ENCODE measurements at regions not wholly inside any gene's neighbourhood (a gene's known extent, or its start where the extent isn't known, plus 50 kb on each side); places are given as distances from the start of the nearest gene placed in this dataset.

GRCh38 chr7:1286946-1287645 is 54.4 kb downstream of the UNCX start:
- 78 to 84% methylated on average over 13 to 17 of the region's 26 CpGs for WGBS, 2 experiments (ENCODE audit: insufficient coverage in 2 of 2)
- H3K36me3 ChIP-seq (ENCODE audit: control insufficient read depth, insufficient read depth, low read length): no peaks in the 10 kb centered on the region

GRCh38 chr7:1287752-1288201 is 55.1 kb downstream of the UNCX start:
- Histone ChIP-seq H3K27ac (ENCODE audit: low read depth, low read length, severe bottlenecking) (no peak overlapping the region), H3K4me1 (ENCODE audit: control insufficient read depth, insufficient read depth, low read length, poor library complexity, severe bottlenecking) (no peaks in the 10 kb centered on the region), H3K4me3 (ENCODE audit: extremely low read depth, insufficient read depth, low read length, poor library complexity, severe bottlenecking) (no peak overlapping the region), H3K9me3 (ENCODE audit: control insufficient read depth, low read length) (no peaks in the 10 kb centered on the region), H3K36me3 (ENCODE audit: control insufficient read depth, insufficient read depth, low read length) (no peaks in the 10 kb centered on the region)
- WGBS, 2 experiments (ENCODE audit: insufficient coverage in 2 of 2): 88% methylated on average over 16 to 19 of the region's 19 CpGs

More at GRCh38 chr7:1286946-1287645, 54.4 kb downstream of the UNCX start:
- H3K4me1 ChIP-seq (ENCODE audit: control insufficient read depth, insufficient read depth, low read length, poor library complexity, severe bottlenecking): no peaks in the 10 kb centered on the region
- H3K9me3 ChIP-seq (ENCODE audit: control insufficient read depth, low read length): no peaks in the 10 kb centered on the region
- H3K4me3 ChIP-seq (ENCODE audit: extremely low read depth, insufficient read depth, low read length, poor library complexity, severe bottlenecking): no peak overlapping the region
- no peak overlapping the region for H3K27ac ChIP-seq (ENCODE audit: low read depth, low read length, severe bottlenecking)

DNA sequence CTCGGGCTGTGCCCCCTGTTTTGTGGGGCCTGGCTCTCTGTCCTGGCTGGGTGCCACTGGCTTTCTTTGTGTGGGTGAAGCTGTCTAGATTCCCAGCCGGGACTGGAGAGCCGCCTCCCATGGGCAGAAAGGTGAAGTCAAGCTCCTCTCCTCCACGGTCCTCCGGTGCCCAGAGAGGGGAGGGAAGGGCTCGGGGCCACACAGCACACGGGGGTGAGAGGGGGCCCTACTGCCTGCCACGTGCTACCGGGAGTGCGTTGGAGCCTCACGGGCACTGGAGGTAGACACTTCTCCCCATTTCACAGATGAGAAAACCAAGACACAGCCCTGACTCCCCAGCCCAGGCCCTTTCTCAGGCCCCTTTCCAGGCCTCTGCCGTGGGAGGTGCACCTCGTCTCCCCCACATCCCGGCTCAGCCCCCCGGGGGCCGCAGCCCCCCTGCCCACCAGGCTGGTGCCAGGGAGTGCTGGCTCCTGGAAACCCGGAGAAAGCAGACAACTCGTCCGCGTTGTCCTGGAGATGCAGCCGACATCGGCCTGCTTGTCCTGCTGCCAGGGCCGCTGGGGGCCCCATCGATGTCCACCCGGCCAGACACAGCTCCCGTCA is 55.8 kb downstream of the UNCX start:
- H3K27ac ChIP-seq (ENCODE audit: low read depth, low read length, severe bottlenecking): no peak overlapping the region
- WGBS, 2 experiments (ENCODE audit: insufficient coverage in 2 of 2): 86 to 96% methylated on average over 13 to 22 of the region's 26 CpGs
- H3K4me3 ChIP-seq (ENCODE audit: extremely low read depth, insufficient read depth, low read length, poor library complexity, severe bottlenecking): no peak overlapping the region
- H3K4me1 ChIP-seq (ENCODE audit: control insufficient read depth, insufficient read depth, low read length, poor library complexity, severe bottlenecking): no peaks in the 10 kb centered on the region
- H3K36me3 ChIP-seq (ENCODE audit: control insufficient read depth, insufficient read depth, low read length): no peaks in the 10 kb centered on the region
- H3K9me3 ChIP-seq (ENCODE audit: control insufficient read depth, low read length): no peaks in the 10 kb centered on the region

DNA sequence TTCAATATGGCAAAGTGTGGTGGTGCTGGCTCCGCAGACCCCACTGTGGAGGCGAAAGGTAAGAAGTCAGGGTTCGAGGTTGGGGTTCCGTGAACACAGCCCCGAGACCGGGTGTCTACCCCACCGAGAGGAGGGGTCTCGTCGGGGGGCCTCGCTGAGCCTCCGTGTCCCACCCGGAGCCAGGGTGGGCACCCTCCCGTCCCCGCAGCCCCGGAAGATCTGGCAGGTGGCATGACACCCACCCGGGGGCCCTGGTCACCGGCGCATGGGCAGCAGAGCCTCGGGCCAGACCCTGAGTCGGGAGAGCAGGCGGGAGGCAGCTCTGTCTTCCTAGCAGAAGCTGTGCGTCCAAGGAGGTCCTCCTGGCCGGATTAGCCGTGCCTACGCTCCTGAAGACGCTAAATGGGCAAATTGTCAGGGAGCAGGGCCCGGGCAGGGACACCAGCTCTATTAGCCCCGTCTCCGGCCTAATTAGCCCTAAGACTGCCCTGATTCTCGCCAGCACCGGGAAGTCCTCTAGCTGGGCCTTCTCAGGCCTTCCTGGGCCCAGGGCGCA is 56.4 kb downstream of the UNCX start:
- 88 to 89% methylated on average over 32 of the region's 32 CpGs for WGBS, 2 experiments (ENCODE audit: insufficient coverage in 2 of 2)
- no peaks in the 10 kb centered on the region for H3K9me3 ChIP-seq (ENCODE audit: control insufficient read depth, low read length)
- no peaks in the 10 kb centered on the region for H3K4me1 ChIP-seq (ENCODE audit: control insufficient read depth, insufficient read depth, low read length, poor library complexity, severe bottlenecking)
- no peaks in the 10 kb centered on the region for H3K36me3 ChIP-seq (ENCODE audit: control insufficient read depth, insufficient read depth, low read length)
- no peak overlapping the region for H3K4me3 ChIP-seq (ENCODE audit: extremely low read depth, insufficient read depth, low read length, poor library complexity, severe bottlenecking)
- peak overlapping the region; percentile 66 for H3K27ac ChIP-seq (ENCODE audit: low read depth, low read length, severe bottlenecking)

DNA sequence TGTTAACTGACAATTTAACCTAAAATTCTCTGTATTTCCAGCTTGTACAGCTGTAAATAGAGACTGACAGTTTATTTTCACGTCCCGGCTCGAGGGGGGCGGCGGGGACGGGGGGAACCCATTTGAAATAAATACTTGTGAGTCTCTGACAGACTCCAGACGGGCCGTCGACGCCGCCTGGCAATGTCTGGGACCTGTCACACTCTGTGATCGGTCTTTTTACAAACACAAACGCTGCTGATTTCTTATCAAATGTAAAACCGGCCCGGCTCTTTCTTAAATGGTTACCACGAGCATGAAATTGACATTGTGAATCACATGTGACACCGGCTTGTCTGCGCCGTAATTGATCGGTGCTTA is 57.0 kb downstream of the UNCX start:
- H3K4me3 ChIP-seq (ENCODE audit: extremely low read depth, insufficient read depth, low read length, poor library complexity, severe bottlenecking): peak overlapping the region; percentile 22

GRCh38 chr7:1290026-1290678 is 57.5 kb downstream of the UNCX start:
- H3K9me3 ChIP-seq (ENCODE audit: control insufficient read depth, low read length): no peaks in the 10 kb centered on the region
- peak overlapping the region; percentile 68 for H3K27ac ChIP-seq (ENCODE audit: low read depth, low read length, severe bottlenecking)
- H3K4me3 ChIP-seq (ENCODE audit: extremely low read depth, insufficient read depth, low read length, poor library complexity, severe bottlenecking): peak overlapping the region; percentile 22
- H3K4me1 ChIP-seq (ENCODE audit: control insufficient read depth, insufficient read depth, low read length, poor library complexity, severe bottlenecking): no peaks in the 10 kb centered on the region
- 2 to 6% methylated on average over 21 to 31 of the region's 50 CpGs for WGBS, 2 experiments (ENCODE audit: insufficient coverage in 2 of 2)
- no peaks in the 10 kb centered on the region for H3K36me3 ChIP-seq (ENCODE audit: control insufficient read depth, insufficient read depth, low read length)

More for the DNA sequence above, 57.0 kb downstream of the UNCX start:
- Histone ChIP-seq H3K36me3 (ENCODE audit: control insufficient read depth, insufficient read depth, low read length) (no peaks in the 10 kb centered on the region), H3K4me1 (ENCODE audit: control insufficient read depth, insufficient read depth, low read length, poor library complexity, severe bottlenecking) (no peaks in the 10 kb centered on the region), H3K9me3 (ENCODE audit: control insufficient read depth, low read length) (no peaks in the 10 kb centered on the region), H3K27ac (ENCODE audit: low read depth, low read length, severe bottlenecking) (peak overlapping the region; percentile 68)
- WGBS, 2 experiments (ENCODE audit: insufficient coverage in 2 of 2): 25 to 30% methylated on average over 18 to 20 of the region's 20 CpGs

DNA sequence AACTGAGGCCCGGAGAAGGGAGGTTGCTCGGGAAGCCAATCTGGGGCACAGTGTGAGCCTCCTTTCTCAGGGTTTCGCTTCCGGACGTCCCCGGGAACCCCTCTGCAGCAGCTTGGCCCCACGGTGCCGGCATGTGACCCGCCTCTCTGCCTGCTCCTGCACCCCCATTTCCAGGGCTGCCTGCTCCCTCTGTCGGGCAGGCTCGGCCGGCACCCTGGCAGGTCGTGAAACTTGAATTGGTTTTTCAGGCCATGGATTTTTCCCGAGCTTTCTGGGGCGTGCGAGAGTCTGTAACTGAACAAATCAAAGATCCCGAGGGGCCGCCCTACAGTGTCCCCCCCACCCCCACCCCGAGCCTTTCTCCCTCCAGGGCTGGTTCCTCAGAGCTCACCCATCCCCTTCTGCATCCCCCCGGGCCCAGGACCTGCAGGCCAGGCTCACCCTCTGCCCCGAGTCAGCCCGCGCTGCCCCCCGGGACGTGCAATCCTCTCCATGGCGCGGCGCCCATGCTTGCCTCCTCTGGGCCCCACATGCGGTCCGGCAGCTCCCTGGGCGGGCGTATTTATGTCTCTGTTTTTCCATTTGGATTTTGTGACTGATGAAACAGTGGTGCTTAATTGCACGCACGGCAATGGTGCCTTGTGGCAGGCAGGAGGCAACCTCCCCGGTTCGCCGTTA is 58.1 kb downstream of the UNCX start:
- WGBS, 2 experiments (ENCODE audit: insufficient coverage in 2 of 2): 52 to 66% methylated on average over 26 to 33 of the region's 37 CpGs
- Histone ChIP-seq H3K4me1 (ENCODE audit: control insufficient read depth, insufficient read depth, low read length, poor library complexity, severe bottlenecking) (no peaks in the 10 kb centered on the region), H3K4me3 (ENCODE audit: extremely low read depth, insufficient read depth, low read length, poor library complexity, severe bottlenecking) (peak overlapping the region; percentile 22), H3K36me3 (ENCODE audit: control insufficient read depth, insufficient read depth, low read length) (no peaks in the 10 kb centered on the region), H3K9me3 (ENCODE audit: control insufficient read depth, low read length) (no peaks in the 10 kb centered on the region), H3K27ac (ENCODE audit: low read depth, low read length, severe bottlenecking) (no peak overlapping the region)

- H3K27ac ChIP-seq (ENCODE audit: low read depth, low read length, severe bottlenecking): no peak overlapping the region
- no peak overlapping the region for H3K4me3 ChIP-seq (ENCODE audit: extremely low read depth, insufficient read depth, low read length, poor library complexity, severe bottlenecking)
- no peaks in the 10 kb centered on the region for H3K4me1 ChIP-seq (ENCODE audit: control insufficient read depth, insufficient read depth, low read length, poor library complexity, severe bottlenecking)
- no peaks in the 10 kb centered on the region for H3K36me3 ChIP-seq (ENCODE audit: control insufficient read depth, insufficient read depth, low read length)
- WGBS, 2 experiments (ENCODE audit: insufficient coverage in 2 of 2): 93 to 95% methylated on average over 13 of the region's 13 CpGs
- no peaks in the 10 kb centered on the region for H3K9me3 ChIP-seq (ENCODE audit: control insufficient read depth, low read length)
These were observed 58.7 kb downstream of the UNCX start for GRCh38 chr7:1291357-1291689.

GRCh38 chr7:1291845-1292765 is 59.4 kb downstream of the UNCX start:
- H3K4me3 ChIP-seq (ENCODE audit: extremely low read depth, insufficient read depth, low read length, poor library complexity, severe bottlenecking): no peak overlapping the region

More at GRCh38 chr7:1291845-1292765, 59.4 kb downstream of the UNCX start:
- Histone ChIP-seq H3K36me3 (ENCODE audit: control insufficient read depth, insufficient read depth, low read length) (no peaks in the 10 kb centered on the region), H3K4me1 (ENCODE audit: control insufficient read depth, insufficient read depth, low read length, poor library complexity, severe bottlenecking) (no peaks in the 10 kb centered on the region), H3K27ac (ENCODE audit: low read depth, low read length, severe bottlenecking) (no peak overlapping the region), H3K9me3 (ENCODE audit: control insufficient read depth, low read length) (no peaks in the 10 kb centered on the region)
- 89 to 94% methylated on average over 16 to 21 of the region's 25 CpGs for WGBS, 2 experiments (ENCODE audit: insufficient coverage in 2 of 2)
